Natural killer cell (primary cell): ENCODE measurements at regions not wholly inside any gene's neighbourhood (a gene's known extent, or its start where the extent isn't known, plus 50 kb on each side); places are given as distances from the start of the nearest gene placed in this dataset.

Source experiments
- ATAC-seq, 3 donors: fragments of 150-1000 bp in 2 of 3; fragments of 200-7000 bp in 1 of 3; cut with Tn5 transposase; 1 replicate in 1 of 3; 2 replicates in 2 of 3; pipeline ENCODE4 v1.10.0; 2021; ENCODE audit warnings: mild to moderate bottlenecking in 2 of 3, moderate library complexity in 2 of 3
- DNase-seq, 2 donors: peaks; one replicate each; pipeline versions ENCODE4 v3.0.0 to v3.0.0-alpha.2; 2013 to 2021; ENCODE audit warnings: mixed read lengths in 1 of 2
- H3K27ac ChIP-seq: one replicate; pipeline ENCODE4 v1.5.1; 2013; ENCODE audit warnings: mild to moderate bottlenecking, low read length
- H3K27me3 ChIP-seq: one replicate; pipeline ENCODE4 v1.6.1; 2013; ENCODE audit warnings: low read length; ENCODE audit not compliant: control insufficient read depth, insufficient read depth
- H3K36me3 ChIP-seq: one replicate; pipeline ENCODE4 v1.6.1; 2013; ENCODE audit warnings: low read length; ENCODE audit not compliant: control insufficient read depth, insufficient read depth
- H3K4me1 ChIP-seq: one replicate; pipeline ENCODE4 v1.6.1; 2013; ENCODE audit warnings: low read length; ENCODE audit not compliant: control insufficient read depth, insufficient read depth
- H3K4me3 ChIP-seq: one replicate; pipeline ENCODE4 v1.5.1; 2013; ENCODE audit warnings: low read length
- H3K9me3 ChIP-seq: one replicate; pipeline ENCODE4 v1.6.1; 2013; ENCODE audit warnings: low read length; ENCODE audit not compliant: control insufficient read depth, insufficient read depth
- H3K27ac Mint-ChIP-seq, 2 donors: one replicate each; pipeline ENCODE4 v1.8.0; 2022; ENCODE audit warnings: mild to moderate bottlenecking in 2 of 2, mixed read lengths in 2 of 2, moderate library complexity in 1 of 2
- H3K27me3 Mint-ChIP-seq, 2 donors: one replicate each; pipeline ENCODE4 v1.8.0; 2022; ENCODE audit warnings: low read depth in 2 of 2, mixed read lengths in 2 of 2
- H3K36me3 Mint-ChIP-seq: one replicate; pipeline ENCODE4 v1.8.0; 2022; ENCODE audit warnings: mixed read lengths
- H3K4me1 Mint-ChIP-seq, 2 donors: one replicate each; pipeline ENCODE4 v1.8.0; 2022; ENCODE audit warnings: mixed read lengths in 2 of 2
- H3K4me3 Mint-ChIP-seq: one replicate; pipeline ENCODE4 v1.8.0; 2022; ENCODE audit warnings: mild to moderate bottlenecking, moderate library complexity, mixed read lengths
- H3K9me3 Mint-ChIP-seq, 2 donors: one replicate each; pipeline ENCODE4 v1.8.0; 2022; ENCODE audit warnings: mixed read lengths in 2 of 2
- WGBS: methylation state at CpG from one replicate; pipeline ENCODE4 v1.1.7; 2013; ENCODE audit warnings: missing lambda C conversion rate; ENCODE audit not compliant: insufficient coverage; 5-methylcytosine and 5-hydroxymethylcytosine counted together
- intact Hi-C: fragments of 100-400 bp; cut with micrococcal nuclease; formaldehyde crosslinking; loops from one replicate; pipeline ENCODE4 v1.14.2; 2022
- TF ChIP-seq, protein P1 (sequence below): fragments of 200-600 bp; IDR thresholded peaks from one replicate; pipeline ENCODE4 v1.8.0; 2022; ENCODE audit warnings: antibody characterized with exemption

DNA sequence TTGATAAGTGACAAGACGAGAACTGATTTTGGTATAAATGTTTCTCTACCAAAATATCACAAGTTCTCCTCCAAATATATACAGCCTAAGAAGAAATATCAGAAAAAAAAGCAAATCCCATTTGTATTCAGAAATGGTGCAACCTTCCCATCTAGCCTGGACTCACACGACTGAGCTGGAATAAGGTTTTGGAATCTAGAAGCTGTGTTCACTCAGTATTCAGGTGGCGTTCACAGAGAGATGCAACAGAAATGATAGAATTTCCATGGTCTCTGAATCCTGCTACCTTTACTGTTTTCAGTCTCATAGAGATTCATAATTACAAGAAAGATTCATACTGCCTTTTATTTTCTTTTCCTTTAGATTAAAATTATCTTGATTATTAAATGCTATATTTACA is 347.2 kb upstream of the TRIB2 start:
- ATAC-seq (no peak), DNase-seq (no peak)
- TF ChIP-seq, protein P1, sequence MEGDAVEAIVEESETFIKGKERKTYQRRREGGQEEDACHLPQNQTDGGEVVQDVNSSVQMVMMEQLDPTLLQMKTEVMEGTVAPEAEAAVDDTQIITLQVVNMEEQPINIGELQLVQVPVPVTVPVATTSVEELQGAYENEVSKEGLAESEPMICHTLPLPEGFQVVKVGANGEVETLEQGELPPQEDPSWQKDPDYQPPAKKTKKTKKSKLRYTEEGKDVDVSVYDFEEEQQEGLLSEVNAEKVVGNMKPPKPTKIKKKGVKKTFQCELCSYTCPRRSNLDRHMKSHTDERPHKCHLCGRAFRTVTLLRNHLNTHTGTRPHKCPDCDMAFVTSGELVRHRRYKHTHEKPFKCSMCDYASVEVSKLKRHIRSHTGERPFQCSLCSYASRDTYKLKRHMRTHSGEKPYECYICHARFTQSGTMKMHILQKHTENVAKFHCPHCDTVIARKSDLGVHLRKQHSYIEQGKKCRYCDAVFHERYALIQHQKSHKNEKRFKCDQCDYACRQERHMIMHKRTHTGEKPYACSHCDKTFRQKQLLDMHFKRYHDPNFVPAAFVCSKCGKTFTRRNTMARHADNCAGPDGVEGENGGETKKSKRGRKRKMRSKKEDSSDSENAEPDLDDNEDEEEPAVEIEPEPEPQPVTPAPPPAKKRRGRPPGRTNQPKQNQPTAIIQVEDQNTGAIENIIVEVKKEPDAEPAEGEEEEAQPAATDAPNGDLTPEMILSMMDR = no peak
- Histone ChIP-seq H3K27me3 (no peaks in the 10 kb centered on the region), H3K27ac (no peak overlapping the region), H3K4me1 (no peaks in the 10 kb centered on the region), H3K36me3 (no peaks in the 10 kb centered on the region), H3K4me3 (no peak overlapping the region), H3K9me3 (no peaks in the 10 kb centered on the region)
- intact Hi-C loops = no loop called here
- H3K27me3 Mint-ChIP-seq = peaks cover 5 to 30% of the 10 kb centered on the region in 2 donors
- H3K4me1 Mint-ChIP-seq = no peaks in the 10 kb centered on the region
- no peak overlapping the region for H3K27ac Mint-ChIP-seq
- no peak overlapping the region for H3K4me3 Mint-ChIP-seq
- H3K9me3 Mint-ChIP-seq = peaks cover 0 to 7% of the 10 kb centered on the region in 2 donors
- H3K36me3 Mint-ChIP-seq = peaks cover 16% of the 10 kb centered on the region
- 100% methylated on average over 2 of the region's 3 CpGs for WGBS

DNA sequence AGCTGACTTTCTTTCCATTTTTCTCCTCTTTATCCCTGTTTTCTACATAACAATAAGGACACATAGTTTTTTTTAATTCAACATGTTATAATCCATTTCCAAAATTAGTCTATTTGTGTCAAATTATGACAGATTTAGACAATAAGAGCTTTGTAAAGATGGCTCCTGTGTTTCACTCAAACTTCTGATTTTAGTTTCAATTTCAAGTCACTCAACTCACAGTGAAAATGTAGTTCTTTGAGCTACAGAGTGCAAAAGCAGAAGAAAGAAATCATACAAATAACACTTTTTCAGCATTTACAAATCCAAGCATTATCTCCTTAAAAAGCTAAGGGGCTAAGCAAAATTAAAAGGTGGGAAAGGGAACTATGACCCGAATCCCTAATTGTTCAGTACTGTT is 340.7 kb upstream of the TRIB2 start:
- no peak overlapping the region for H3K4me3 Mint-ChIP-seq

DNA sequence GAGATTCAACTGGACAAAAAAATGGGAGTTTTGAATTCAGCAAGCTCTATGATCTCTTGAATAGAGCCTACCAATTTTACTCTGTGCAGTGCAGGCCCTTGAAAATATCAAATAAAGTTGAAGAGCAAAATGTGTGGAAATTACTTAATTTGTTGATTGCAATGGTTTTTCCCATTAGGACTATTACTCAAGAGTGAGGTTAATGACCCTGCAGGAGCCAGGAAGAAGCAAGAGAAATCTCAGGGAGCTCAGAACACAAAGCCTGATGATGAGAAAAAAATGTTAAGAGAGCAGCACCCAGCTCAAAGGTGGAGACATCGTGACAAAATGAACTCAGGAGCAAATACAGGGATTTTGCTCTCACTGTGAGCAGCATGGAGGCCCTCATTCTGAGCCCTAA is 337.6 kb upstream of the TRIB2 start:
- DNase-seq (no peak), ATAC-seq (no peak)
- TF ChIP-seq, protein P1 = no peak
- Mint-ChIP-seq H3K27me3 (peaks cover 0 to 5% of the 10 kb centered on the region in 2 donors), H3K27ac (no peak overlapping the region), H3K36me3 (no peaks in the 10 kb centered on the region), H3K4me1 (peaks cover 7 to 8% of the 10 kb centered on the region in 2 donors), H3K9me3 (no peaks in the 10 kb centered on the region), H3K4me3 (no peak overlapping the region)
- intact Hi-C loops = no loop called here
- Histone ChIP-seq H3K4me1 (no peaks in the 10 kb centered on the region), H3K9me3 (no peaks in the 10 kb centered on the region), H3K36me3 (no peaks in the 10 kb centered on the region), H3K4me3 (no peak overlapping the region), H3K27ac (no peak overlapping the region), H3K27me3 (no peaks in the 10 kb centered on the region)
- 100% methylated on average over 1 of the region's 1 CpG for WGBS

More for the DNA sequence above, 340.7 kb upstream of the TRIB2 start:
- no peaks in the 10 kb centered on the region for H3K36me3 Mint-ChIP-seq
- Histone ChIP-seq H3K4me1 (no peaks in the 10 kb centered on the region), H3K27me3 (no peaks in the 10 kb centered on the region), H3K27ac (no peak overlapping the region), H3K36me3 (no peaks in the 10 kb centered on the region), H3K9me3 (no peaks in the 10 kb centered on the region), H3K4me3 (no peak overlapping the region)
- intact Hi-C loops = no loop called here
- TF ChIP-seq, protein P1 = no peak
- no peak for ATAC-seq
- H3K9me3 Mint-ChIP-seq = no peaks in the 10 kb centered on the region
- H3K27ac Mint-ChIP-seq = no peak overlapping the region
- peaks cover 7 to 8% of the 10 kb centered on the region in 2 donors for H3K4me1 Mint-ChIP-seq
- H3K27me3 Mint-ChIP-seq = peaks cover 0 to 11% of the 10 kb centered on the region in 2 donors
- no peak for DNase-seq
- 100% methylated on average over 1 of the region's 1 CpG for WGBS

DNA sequence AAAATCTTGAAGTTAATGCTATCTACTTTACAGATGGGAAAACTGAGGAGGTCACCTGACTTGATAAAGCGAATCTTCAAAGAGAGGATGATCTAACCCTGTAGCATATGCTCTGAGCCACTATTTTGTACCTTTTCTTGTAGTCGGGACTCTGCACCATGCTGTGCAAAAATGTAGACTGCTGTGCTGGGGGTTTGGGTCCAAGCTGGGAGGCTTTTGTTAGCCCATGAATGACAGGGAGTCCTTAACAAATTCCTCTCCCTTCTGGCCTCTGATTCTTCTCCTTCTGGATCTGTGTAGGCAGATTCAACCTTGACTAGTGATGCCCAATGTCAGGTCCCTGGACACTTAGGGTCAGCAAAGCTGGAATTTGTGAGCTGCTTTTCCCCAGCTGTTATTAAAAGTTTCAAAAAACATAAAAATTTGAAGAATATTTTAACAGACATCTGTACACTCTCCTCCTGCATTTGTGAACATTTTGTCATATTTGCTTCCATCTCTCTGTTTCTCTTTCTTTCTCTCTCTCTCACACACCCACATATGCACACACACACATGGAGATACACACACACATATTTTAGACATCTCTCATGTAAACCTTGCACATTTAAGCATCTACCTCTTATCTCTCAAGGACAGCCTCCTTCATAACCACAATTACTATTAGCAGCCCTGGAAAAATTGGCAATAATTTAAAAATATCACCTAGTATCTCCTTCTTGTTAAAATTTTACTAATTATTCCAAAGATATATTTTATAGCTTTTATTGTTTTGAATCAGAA is 335.0 kb upstream of the TRIB2 start:
- no peak overlapping the region for H3K4me3 ChIP-seq
- H3K4me1 ChIP-seq = no peaks in the 10 kb centered on the region
- ATAC-seq (no peak), DNase-seq (no peak)
- H3K36me3 ChIP-seq = no peaks in the 10 kb centered on the region
- no peaks in the 10 kb centered on the region for H3K27me3 Mint-ChIP-seq
- H3K36me3 Mint-ChIP-seq = no peaks in the 10 kb centered on the region
- intact Hi-C loops = no loop called here
- 95% methylated on average over 2 of the region's 2 CpGs for WGBS
- TF ChIP-seq, protein P1 = no peak
- H3K27ac Mint-ChIP-seq = no peak overlapping the region
- no peaks in the 10 kb centered on the region for H3K27me3 ChIP-seq
- no peaks in the 10 kb centered on the region for H3K9me3 Mint-ChIP-seq
- no peak overlapping the region for H3K27ac ChIP-seq
- no peak overlapping the region for H3K4me3 Mint-ChIP-seq
- no peaks in the 10 kb centered on the region for H3K9me3 ChIP-seq
- H3K4me1 Mint-ChIP-seq = no peaks in the 10 kb centered on the region
